ENCODE measurements at regions not wholly inside any gene's neighbourhood (a gene's known extent, or its start where the extent isn't known, plus 50 kb on each side); places are given as distances from the start of the nearest gene placed in this dataset.

DNA sequence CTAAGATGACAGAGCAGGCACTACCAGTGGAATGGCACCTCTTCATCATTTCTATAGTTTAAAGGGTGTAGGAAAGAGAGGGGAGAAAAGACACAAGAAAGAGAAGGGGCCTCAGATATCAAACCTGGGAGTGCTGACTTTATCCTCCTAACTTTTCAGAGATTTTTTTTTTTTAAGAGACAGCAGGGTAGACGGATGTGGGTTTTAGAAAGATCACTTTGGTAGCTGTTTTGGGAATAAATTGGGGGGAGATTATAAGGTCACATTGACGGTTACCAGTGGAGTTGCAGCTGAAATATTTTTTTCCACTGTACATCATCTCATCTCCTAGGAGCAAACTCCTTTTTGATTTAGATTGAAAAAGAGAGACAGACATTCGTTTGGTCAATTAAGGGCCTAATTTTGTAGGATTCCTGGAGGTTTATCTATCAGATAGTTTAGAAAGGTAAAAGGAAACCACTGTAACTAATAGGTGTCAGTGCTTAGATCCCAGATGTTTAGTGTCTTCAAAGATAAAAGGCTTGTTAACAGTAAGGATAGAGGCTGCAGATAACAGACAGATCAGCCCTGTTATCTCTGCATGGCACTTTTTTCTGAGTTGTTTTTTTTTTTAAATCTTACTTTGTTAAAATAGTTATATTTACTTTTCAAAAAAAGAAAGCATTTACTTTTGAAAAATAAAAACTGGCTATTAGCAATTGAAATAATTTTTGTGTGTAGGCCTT, 1057.0 kb downstream of the IGSF11 start:
- H2BK20ac ChIP-seq (ENCODE audit: low read length): no peak overlapping the region
- H3K4me1 ChIP-seq (replicated peaks in 1 of 4; ENCODE audit: control insufficient read depth in 3 of 4, insufficient read depth in 4 of 4, low read length in 3 of 4): no peaks in the 10 kb centered on the region
- H3K14ac ChIP-seq (ENCODE audit: insufficient read length): no peak overlapping the region
- 77% methylated on average over 3 of the region's 3 CpGs; no CpG with 5 or more reads in 1 of the 2 experiments for WGBS, 2 experiments (ENCODE audit: extremely low coverage in 1 of 2, insufficient coverage in 1 of 2, insufficient read length in 1 of 2, insufficient replicate concordance in 2 of 2, low coverage in 1 of 2, low lambda C conversion rate in 2 of 2, missing lambda C conversion rate in 1 of 2)
- no peak overlapping the region for H4K5ac ChIP-seq (ENCODE audit: insufficient read length, low read depth, low read length)
- no peak overlapping the region for H4K91ac ChIP-seq (replicated peaks; ENCODE audit: insufficient read length, low read length)
- no peak overlapping the region for H3K23ac ChIP-seq (ENCODE audit: insufficient read length)
- H3K23me2 ChIP-seq (ENCODE audit: low read depth, low read length): no peaks in the 10 kb centered on the region
- H3K9me3 ChIP-seq (ENCODE audit: insufficient read depth in 2 of 2, low read depth in 1 of 2, low read length in 1 of 2): no peaks in the 10 kb centered on the region
- no peak overlapping the region for H2AK5ac ChIP-seq (ENCODE audit: low read depth, low read length)
- H3K56ac ChIP-seq (replicated peaks; ENCODE audit: insufficient read length, low read depth, low read length): no peak overlapping the region
- H3K27ac ChIP-seq (ENCODE audit: low read depth, low read length): no peak overlapping the region
- no peaks in the 10 kb centered on the region for H3K79me2 ChIP-seq (ENCODE audit: control insufficient read depth in 1 of 2, insufficient read depth in 2 of 2, low read length in 2 of 2)
- no peak overlapping the region for H2BK12ac ChIP-seq (ENCODE audit: low read depth, low read length)
- DNase-seq (ENCODE audit: low read depth in 1 of 2, low spot score in 2 of 2): no peak
- CTCF ChIA-PET (ENCODE audit: partially characterized antibody): no interaction called here
- H3K9ac ChIP-seq (replicated peaks in 1 of 4; ENCODE audit: extremely low read depth in 1 of 4, low read depth in 3 of 4, low read length in 3 of 4): no peak overlapping the region
- FAIRE-seq: no peak
- no peak overlapping the region for H2BK5ac ChIP-seq (ENCODE audit: low read depth, low read length)
- no peak overlapping the region for H3K4me2 ChIP-seq (ENCODE audit: insufficient read depth in 1 of 2, low read depth in 2 of 2, low read length in 2 of 2)
- no peak overlapping the region for H2AFZ ChIP-seq (ENCODE audit: low read length)
- POLR2A ChIA-PET (ENCODE audit: partially characterized antibody): no interaction called here
- no peak for TF ChIP-seq ZNF274 (IDR thresholded peaks at IDR 0.05; ENCODE audit: borderline replicate concordance, extremely low read depth, low read length)
- no peak for TF ChIP-seq SRF (IDR thresholded peaks at IDR 0.05; ENCODE audit: low read depth, low read length)
- no peak for TF ChIP-seq POU5F1 (IDR thresholded peaks at IDR 0.05; ENCODE audit: low read depth, low read length)
- TF ChIP-seq TBP (IDR thresholded peaks at IDR 0.05; ENCODE audit: low read depth, low read length): no peak
- TF ChIP-seq RAD21 (IDR thresholded peaks at IDR 0.05 in 1 of 2, conservative IDR thresholded peaks at IDR 0.05 in 1 of 2; ENCODE audit: low read depth in 2 of 2, low read length in 2 of 2): no peak
- no peak for TF ChIP-seq EP300 (IDR thresholded peaks at IDR 0.05; ENCODE audit: borderline replicate concordance in 1 of 2, low read depth in 2 of 2, low read length in 2 of 2)
- no peaks in the 10 kb centered on the region for H3K27me3 ChIP-seq (replicated peaks in 1 of 4; ENCODE audit: control insufficient read depth in 3 of 4, extremely low read depth in 1 of 4, insufficient read depth in 3 of 4, low read length in 3 of 4)
- H2BK15ac ChIP-seq (ENCODE audit: low read length): no peak overlapping the region
- no peak overlapping the region for H4K8ac ChIP-seq (ENCODE audit: extremely low read depth, insufficient read depth, low read length)
- H3K4ac ChIP-seq (replicated peaks; ENCODE audit: insufficient read length, low read depth, low read length): no peak overlapping the region
- H3K4me3 ChIP-seq (ENCODE audit: extremely low read depth in 1 of 4, insufficient read depth in 2 of 4, low read depth in 3 of 4, low read length in 4 of 4): no peak overlapping the region
- H3K18ac ChIP-seq (ENCODE audit: extremely low read depth, low read length): no peak overlapping the region
- no peaks in the 10 kb centered on the region for H3K79me1 ChIP-seq (ENCODE audit: low read depth, low read length)
- no peak overlapping the region for H2BK120ac ChIP-seq (replicated peaks; ENCODE audit: low read depth, low read length)
- H4K20me1 ChIP-seq (replicated peaks in 1 of 2; ENCODE audit: control insufficient read depth in 1 of 2, insufficient read depth in 2 of 2, low read length in 2 of 2): no peaks in the 10 kb centered on the region
- H3K36me3 ChIP-seq (ENCODE audit: control insufficient read depth in 2 of 4, insufficient read depth in 4 of 4, low read length in 3 of 4): no peaks in the 10 kb centered on the region
